ENCODE measurements at regions not wholly inside any gene's neighbourhood (a gene's known extent, or its start where the extent isn't known, plus 50 kb on each side); places are given as distances from the start of the nearest gene placed in this dataset.

GRCh38 chr11:32316232-32316631, 119.1 kb downstream of the WT1 start:
- no peak overlapping the region for H3K4me2 ChIP-seq (ENCODE audit: low read depth, low read length, poor library complexity, severe bottlenecking)
- H3K9me3 ChIP-seq (ENCODE audit: insufficient read depth, low read length): no peaks in the 10 kb centered on the region
- no peaks in the 10 kb centered on the region for H3K27me3 ChIP-seq (ENCODE audit: low read length)
- no peak overlapping the region for H3K9ac ChIP-seq (ENCODE audit: low read length)
- no peaks in the 10 kb centered on the region for H3K79me2 ChIP-seq (ENCODE audit: insufficient read depth, low read length)
- no peak overlapping the region for H3K27ac ChIP-seq (ENCODE audit: low read depth, low read length)
- no peaks in the 10 kb centered on the region for H3K9me2 ChIP-seq (replicated peaks; ENCODE audit: insufficient read depth, low read length)
- H3F3A ChIP-seq (ENCODE audit: insufficient read depth): no peaks in the 10 kb centered on the region
- H2AFZ ChIP-seq (ENCODE audit: low read depth, low read length, severe bottlenecking): no peak overlapping the region
- TF ChIP-seq EZH2phosphoT487 (conservative IDR thresholded peaks at IDR 0.05; ENCODE audit: low read length): no peak
- no peak for TF ChIP-seq CTCF (IDR thresholded peaks at IDR 0.05; ENCODE audit: insufficient read depth, low read length, poor library complexity, severe bottlenecking)
- no peak overlapping the region for H3K4me3 ChIP-seq (ENCODE audit: insufficient read depth, low read length, poor library complexity, severe bottlenecking)
- H4K20me1 ChIP-seq (ENCODE audit: low read depth, low read length): no peaks in the 10 kb centered on the region
- H3K36me3 ChIP-seq (ENCODE audit: low read length): no peaks in the 10 kb centered on the region

- Histone ChIP-seq H3K36me3 (ENCODE audit: low read length) (no peaks in the 10 kb centered on the region), H4K20me1 (ENCODE audit: low read depth, low read length) (no peaks in the 10 kb centered on the region), H3K4me2 (ENCODE audit: low read depth, low read length, poor library complexity, severe bottlenecking) (no peak overlapping the region)
These were observed 118.3 kb downstream of the WT1 start for GRCh38 chr11:32316858-32317642.

GRCh38 chr11:32317643-32318042, 117.7 kb downstream of the WT1 start:
- H3K4me3 ChIP-seq (ENCODE audit: insufficient read depth, low read length, poor library complexity, severe bottlenecking): no peak overlapping the region
- no peaks in the 10 kb centered on the region for H3K9me2 ChIP-seq (replicated peaks; ENCODE audit: insufficient read depth, low read length)
- H3F3A ChIP-seq (ENCODE audit: insufficient read depth): no peaks in the 10 kb centered on the region
- no peak overlapping the region for H3K4me2 ChIP-seq (ENCODE audit: low read depth, low read length, poor library complexity, severe bottlenecking)
- no peaks in the 10 kb centered on the region for H3K36me3 ChIP-seq (ENCODE audit: low read length)
- no peaks in the 10 kb centered on the region for H3K79me2 ChIP-seq (ENCODE audit: insufficient read depth, low read length)
- H3K27ac ChIP-seq (ENCODE audit: low read depth, low read length): no peak overlapping the region
- no peak for TF ChIP-seq CTCF (IDR thresholded peaks at IDR 0.05; ENCODE audit: insufficient read depth, low read length, poor library complexity, severe bottlenecking)
- no peak for TF ChIP-seq EZH2phosphoT487 (conservative IDR thresholded peaks at IDR 0.05; ENCODE audit: low read length)
- H2AFZ ChIP-seq (ENCODE audit: low read depth, low read length, severe bottlenecking): no peak overlapping the region
- H3K27me3 ChIP-seq (ENCODE audit: low read length): no peaks in the 10 kb centered on the region
- H3K9ac ChIP-seq (ENCODE audit: low read length): no peak overlapping the region
- no peaks in the 10 kb centered on the region for H3K9me3 ChIP-seq (ENCODE audit: insufficient read depth, low read length)
- H4K20me1 ChIP-seq (ENCODE audit: low read depth, low read length): no peaks in the 10 kb centered on the region

More at GRCh38 chr11:32316858-32317642, 118.3 kb downstream of the WT1 start:
- no peaks in the 10 kb centered on the region for H3K9me2 ChIP-seq (replicated peaks; ENCODE audit: insufficient read depth, low read length)
- H3K9me3 ChIP-seq (ENCODE audit: insufficient read depth, low read length): no peaks in the 10 kb centered on the region
- H3K27ac ChIP-seq (ENCODE audit: low read depth, low read length): no peak overlapping the region
- TF ChIP-seq EZH2phosphoT487 (conservative IDR thresholded peaks at IDR 0.05; ENCODE audit: low read length) (no peak), CTCF (IDR thresholded peaks at IDR 0.05; ENCODE audit: insufficient read depth, low read length, poor library complexity, severe bottlenecking) (no peak)
- H3K27me3 ChIP-seq (ENCODE audit: low read length): no peaks in the 10 kb centered on the region
- no peak overlapping the region for H3K9ac ChIP-seq (ENCODE audit: low read length)
- H3K4me3 ChIP-seq (ENCODE audit: insufficient read depth, low read length, poor library complexity, severe bottlenecking): no peak overlapping the region
- no peak overlapping the region for H2AFZ ChIP-seq (ENCODE audit: low read depth, low read length, severe bottlenecking)
- H3F3A ChIP-seq (ENCODE audit: insufficient read depth): no peaks in the 10 kb centered on the region
- no peaks in the 10 kb centered on the region for H3K79me2 ChIP-seq (ENCODE audit: insufficient read depth, low read length)
